IPS-NIHi7 (cell line): ENCODE measurements at regions not wholly inside any gene's neighbourhood (a gene's known extent, or its start where the extent isn't known, plus 50 kb on each side); places are given as distances from the start of the nearest gene placed in this dataset.

Experiments
- DNase-seq: peaks from one replicate; pipeline ENCODE4 v3.0.0; 2012; ENCODE audit warnings: mixed read lengths; ENCODE audit errors: extremely low spot score

DNA sequence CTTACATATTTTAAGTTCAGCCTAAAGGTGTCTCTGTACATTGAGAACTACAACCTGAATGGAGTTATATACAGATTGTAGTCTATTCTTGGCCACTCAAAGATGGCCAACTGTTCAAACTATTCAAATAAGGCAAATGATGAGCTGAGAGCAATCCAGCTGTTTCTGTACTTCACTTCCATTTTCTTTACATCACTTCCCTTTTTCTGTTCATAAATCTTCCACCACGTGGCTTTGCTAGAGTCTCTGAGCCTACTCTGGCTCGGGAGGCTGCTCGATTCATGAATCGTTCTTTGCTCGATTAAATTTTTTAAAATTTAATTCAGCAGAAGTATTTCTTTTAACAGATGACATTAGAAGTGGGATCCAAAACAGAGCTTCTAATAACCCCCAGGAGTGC is 879.7 kb downstream of the GALC start:
- DNase-seq: no peak

DNA sequence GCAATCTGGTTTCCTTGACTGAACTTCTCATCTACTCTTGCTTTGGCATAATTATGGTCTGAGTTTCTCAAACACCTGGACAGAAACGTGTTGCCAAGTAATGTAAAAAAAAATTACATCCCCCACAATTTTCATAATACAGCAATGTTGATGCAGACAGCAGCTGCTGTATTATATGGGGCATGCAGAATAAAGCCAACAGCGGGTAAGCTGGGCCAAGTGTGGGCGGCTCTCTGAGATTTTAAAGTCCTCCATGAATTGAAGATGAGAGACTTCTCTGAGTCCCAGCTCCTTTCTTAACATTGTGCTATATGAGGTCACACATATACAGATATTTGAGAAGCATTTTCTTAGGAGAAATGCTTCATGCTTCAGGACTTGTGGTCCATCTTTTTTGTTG is 881.2 kb downstream of the GALC start:
- no peak for DNase-seq

DNA sequence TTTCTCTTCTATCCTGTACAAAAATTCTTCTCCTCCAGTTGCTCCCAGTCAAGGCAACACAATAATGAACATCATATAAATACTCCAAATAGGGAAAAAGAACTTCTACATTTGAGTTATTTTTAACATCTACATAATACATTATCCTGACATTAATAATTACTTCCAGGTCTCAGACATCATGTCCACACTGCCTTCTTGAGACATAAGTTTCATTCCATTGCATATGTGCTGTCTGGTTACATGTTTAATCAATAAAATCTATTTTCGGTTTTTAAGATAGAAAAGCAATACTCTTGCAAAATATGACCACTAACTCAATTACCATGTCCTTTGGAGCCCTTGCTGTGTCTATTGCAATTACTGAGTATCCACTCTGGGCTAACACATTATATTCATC is 881.9 kb downstream of the GALC start:
- no peak for DNase-seq

DNA sequence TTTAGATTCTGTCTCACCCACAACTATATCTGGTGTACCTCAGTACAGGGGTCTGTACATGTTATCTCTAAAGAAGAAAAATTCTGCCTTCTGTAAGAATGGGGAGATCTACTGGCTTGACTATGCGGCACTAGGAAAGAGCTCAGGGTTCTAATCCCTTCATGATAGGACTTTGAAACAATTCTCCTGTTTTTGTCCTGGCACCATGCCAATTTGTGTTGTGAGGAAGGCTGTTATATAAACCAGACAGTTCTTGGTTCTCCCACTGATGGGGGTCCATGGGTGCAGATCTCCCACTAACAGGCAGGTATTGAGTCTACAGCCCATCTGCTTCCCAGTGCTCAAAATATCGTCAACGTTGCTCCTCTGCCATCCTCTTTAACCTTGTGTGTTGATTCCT is 883.7 kb downstream of the GALC start:
- DNase-seq: no peak

DNA sequence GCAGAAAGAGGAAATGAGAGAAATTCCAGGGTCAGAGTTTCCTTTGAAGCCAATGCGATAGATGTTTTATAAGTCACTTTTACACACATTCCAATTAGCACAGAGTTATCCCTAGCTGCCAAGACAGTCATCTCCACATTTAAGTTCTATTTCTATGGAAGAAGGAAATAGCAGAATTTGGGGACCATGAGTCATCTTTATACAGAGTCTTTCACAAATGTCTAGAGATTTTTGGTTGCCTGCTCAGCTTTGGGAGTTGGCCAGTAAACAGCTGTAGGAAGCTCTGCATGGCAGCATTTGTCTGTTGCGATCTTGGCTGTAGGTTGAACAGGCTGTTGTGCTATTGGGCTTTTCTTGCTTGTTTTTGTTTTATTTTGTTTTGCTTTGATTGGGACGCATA is 884.3 kb downstream of the GALC start:
- DNase-seq: no peak

DNA sequence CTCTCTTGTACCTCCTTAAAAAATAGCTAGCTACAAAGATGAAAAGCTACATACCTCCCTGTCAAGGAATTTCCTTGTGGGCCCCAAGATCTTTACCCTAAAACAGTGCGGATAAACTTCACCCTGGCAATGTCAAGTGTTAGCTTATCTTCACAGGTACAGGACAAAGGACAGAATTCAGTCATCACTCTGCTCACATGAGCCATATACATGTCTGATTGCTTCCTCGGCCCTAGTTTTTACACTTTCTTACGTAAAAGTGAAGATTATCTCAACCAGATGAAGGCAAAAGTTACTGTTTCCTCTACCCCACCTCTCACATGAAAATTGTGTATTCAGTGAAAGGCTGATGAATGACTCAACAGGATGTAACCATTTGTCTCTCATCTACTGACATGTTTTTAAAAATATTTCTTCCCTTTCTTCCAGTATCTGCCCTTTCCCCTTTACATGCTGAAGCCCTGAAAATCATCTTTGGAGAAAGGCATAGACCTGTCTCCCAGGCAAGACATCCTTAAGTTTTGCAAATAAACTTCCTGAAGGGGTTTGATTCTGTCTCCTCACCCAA is 890.1 kb downstream of the GALC start:
- DNase-seq: no peak

DNA sequence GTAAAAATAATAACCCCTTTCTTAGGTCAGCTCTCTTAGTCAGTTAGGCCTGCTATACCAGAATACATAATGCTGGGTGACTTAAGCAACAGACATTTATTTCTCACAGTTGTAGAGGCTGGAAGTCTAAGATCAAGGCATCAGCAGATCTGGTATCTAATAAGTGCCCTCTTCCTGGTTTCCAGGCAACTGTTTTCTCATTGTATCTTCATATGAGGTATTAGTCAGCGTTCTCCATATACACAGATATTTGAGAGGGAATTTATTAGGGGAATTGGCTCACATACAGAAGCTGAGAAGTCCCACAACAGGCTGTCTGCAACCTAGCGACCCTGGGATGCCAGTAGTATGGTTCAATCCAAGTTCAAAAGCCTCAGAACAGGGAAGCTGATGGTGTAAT is 896.0 kb downstream of the GALC start:
- DNase-seq: no peak

DNA sequence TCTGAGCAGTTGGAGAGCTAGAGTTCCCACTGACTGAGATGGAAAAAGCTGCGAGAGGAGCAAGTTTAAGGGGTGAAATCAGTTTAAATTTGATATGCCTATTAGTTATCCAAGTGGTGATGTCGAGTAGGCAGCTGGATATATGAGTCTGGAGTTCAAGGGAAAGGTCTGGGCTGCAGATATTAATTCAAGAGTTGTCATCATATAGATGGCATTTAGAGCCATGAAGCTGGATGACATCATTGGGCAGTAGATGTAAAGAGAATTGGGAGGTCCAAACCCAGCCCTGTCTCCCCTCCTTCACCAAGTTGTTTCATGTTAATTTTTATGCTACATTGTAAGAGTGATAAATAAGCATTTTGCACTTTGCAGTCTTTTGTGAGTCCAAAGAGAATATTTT is 898.1 kb downstream of the GALC start:
- DNase-seq: no peak

DNA sequence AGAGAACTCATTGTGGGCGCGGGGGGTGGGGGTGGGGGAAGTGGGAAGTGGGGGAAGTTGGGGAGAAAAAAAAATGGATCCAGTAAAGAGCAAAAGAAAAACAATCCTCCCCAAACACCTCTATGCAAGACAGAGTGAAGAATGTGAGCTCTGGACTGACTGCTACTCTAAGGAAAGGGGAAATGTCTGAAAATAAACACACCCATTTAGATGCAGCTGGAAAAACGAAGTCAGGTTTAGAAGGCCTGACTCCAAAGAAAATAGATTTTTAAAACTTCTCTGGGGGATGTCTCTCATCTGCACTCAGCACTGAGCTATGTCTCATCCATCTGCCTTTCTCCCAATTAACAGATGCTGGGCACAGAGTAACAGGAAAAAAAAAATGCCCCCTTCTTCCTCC is 904.4 kb downstream of the GALC start:
- DNase-seq: no peak

DNA sequence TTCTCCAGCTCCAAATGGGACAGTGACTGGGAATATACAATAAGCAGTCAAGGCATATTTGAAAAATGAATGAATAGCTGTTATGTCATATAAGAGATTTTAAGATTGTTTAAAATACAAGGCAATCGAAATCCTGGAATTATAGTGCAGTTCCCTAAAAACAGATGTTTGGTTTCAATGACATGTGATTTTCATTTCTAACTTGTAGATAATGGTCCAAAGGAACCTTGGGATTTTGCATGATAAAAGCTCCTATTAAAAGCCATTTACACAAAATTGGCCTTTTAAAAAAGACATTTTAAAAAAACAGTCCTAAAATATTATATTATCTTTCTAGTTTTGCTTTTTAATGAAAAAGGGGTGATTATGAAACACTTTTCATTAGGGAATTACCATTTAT is 905.1 kb downstream of the GALC start:
- no peak for DNase-seq

DNA sequence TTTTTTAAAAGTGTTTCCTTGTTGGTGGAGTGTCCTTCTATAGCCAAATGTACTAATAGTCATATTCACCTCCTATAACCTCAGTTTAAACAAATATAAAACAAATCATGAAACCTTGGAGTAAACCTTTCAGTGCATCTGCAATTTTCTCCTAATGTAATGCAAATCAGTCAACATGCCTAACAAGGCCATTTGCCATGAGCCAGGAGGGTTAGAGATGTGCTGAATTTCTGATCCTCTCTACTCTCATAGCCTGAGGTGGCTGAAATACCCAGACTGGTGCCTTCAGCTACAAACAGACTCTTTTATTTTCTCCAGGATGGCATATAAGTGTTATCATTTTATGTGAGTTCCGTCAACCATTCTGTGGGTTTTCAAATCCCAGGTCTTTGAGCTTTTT is 908.1 kb downstream of the GALC start:
- peak; percentile 14 for DNase-seq

DNA sequence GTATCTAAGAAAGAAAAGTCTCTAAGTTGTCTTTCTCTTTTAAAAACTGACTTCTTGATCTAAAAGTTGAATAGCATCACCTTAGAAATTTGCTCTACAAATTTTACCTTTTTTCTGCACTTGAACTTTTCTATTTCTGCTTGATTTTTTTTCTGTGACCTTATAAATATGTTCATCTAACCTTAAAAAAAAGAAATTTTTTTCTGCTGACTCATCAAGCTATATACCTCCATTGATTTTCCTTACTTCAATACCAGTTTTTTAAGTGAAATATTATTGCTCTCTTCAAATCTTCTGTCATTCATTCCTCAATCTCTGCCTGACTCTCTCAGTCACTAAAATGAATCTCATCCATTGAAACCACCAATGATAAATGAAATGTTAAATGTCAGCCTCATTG is 910.1 kb downstream of the GALC start:
- DNase-seq: no peak

DNA sequence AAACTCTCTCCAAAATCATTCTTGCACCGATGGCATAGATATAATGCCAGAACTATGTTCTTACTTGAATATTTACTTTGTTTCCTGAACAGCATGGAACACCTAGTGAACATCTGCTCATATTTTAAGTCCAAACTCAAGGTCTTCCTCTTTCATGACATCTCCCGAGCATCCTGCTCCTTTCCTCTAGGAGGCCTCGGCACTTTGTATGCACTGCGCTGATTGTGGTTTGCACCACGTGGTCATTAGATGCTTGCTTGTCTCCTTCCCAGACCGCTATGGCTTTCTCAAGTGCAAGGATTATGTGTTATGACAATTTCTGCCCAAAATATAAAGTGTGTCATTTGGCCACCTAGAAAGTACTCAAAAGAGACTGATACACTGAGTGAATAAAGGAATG is 912.0 kb downstream of the GALC start:
- DNase-seq: peak; percentile 26

DNA sequence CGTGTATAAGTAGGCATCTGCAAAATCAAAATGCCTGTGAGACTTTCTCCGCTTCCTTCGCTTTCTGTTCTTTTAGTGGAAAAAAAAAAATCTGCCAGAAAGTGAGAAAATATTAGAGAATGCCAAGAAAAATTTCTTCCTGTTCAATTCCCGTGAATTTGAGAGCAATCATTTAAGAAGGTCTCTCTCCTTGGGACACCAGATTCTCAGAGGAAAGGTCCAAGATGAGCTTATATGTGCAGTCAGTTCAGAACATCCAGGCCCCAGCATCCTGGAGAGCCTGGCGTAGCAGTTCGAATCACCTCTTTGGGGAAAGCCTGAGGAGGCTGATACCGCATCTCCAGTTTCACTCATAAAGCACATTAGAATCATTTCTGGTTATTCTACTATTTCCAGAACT is 912.8 kb downstream of the GALC start:
- no peak for DNase-seq

DNA sequence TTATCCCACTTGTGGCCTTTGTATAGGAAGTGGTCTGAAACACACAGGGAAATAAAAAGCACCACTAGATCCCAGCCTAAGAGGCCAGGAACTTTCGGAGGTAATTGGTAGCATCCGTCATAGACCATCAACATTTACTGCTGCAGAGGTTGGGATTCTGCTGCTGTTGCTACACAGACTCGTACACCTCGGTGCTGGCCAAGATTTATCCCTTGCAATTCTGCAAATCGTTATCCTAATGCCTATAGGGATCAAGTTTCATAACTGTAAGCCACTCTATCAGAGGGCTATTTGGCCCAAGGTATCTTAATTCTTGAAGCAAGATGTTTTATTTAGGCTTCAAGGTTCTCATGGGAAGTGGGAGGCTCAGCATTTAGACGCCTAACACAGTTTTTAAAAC is 913.6 kb downstream of the GALC start:
- no peak for DNase-seq

DNA sequence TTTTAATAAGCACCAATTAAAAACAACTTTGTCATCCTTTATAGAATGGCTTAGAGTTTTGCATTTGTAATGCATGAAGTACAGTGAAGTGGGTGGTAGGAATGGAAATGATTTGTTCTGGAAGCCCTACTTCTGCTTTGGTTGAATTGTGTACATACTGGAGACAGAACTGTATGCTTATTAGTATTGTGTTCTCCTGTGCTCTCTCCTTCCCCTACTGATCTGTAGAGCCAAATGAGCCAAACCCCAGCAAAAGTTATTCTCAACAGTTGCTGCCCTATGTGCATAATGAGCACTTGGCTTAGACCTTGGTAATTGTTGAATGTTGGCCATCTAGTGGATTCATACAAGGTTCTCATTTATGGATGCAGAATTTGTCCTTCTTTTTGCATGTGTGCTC is 916.1 kb downstream of the GALC start:
- DNase-seq: no peak

DNA sequence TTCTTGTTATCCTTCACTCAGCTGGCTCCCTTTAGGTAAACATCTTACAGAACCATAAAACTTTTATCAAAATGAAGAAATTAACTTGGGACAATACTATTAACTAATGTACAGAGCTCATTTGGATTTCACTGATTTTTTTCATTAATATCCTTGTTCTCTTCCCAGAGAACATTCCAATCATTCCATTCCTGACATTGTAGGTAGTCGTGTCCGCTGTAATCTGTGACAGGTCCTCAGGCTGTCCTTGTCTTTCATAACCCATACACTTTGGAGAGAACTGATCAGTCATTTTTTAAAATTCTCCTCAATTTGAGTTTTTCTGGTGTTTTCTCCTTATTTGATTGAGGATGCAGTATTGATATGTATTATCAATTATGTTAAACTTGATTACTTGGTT is 916.8 kb downstream of the GALC start:
- DNase-seq: no peak

DNA sequence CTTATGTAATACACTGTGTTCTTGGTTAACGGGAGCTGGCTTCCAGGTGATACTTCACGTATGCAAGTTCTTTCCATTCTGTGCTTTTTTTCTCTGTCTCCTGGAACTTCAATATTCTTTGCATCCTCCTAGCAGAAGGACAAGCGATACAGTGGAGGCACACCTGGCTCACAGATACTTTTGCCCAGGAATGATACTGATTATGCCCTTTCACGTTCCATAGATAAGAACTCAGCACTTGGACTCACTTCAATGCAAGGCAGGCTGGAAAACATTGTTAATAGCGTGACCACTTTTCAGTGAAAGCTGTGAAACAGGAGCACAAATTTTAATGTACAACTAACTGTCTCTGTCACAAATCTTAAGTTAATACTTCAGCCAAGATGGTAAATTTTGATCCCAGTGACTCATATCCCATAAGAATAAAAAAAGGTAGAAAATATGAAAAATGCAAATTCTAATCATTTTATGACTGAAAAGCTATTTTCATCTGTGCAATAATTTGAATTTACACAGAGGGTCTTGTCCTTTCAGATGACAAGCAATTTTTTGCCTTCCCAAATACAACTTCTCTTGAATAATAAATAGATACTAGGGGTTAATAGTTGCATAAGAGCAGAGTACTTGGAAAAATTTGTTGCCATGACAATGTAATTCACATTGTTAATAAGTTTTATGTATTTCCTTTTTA is 919.0 kb downstream of the GALC start:
- DNase-seq: no peak

DNA sequence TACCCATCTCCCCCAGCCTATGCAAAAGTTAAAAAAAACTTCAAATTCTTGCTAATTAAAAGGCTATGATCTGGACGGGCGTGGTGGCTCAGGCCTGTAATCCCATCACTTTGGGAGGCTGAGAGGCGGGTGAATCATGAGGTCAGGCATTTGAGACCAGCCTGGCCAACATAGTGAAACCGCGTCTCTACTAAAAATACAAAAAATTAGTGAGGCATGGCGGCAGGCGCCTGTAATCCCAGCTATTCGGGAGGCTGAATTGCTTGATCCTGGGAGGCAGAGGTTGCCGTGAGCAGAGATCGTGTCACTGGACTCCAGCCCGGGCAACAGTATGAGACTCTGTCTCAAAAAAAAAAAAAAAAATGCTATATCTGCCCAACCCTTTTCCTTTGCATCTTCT is 925.4 kb downstream of the GALC start:
- DNase-seq: no peak

DNA sequence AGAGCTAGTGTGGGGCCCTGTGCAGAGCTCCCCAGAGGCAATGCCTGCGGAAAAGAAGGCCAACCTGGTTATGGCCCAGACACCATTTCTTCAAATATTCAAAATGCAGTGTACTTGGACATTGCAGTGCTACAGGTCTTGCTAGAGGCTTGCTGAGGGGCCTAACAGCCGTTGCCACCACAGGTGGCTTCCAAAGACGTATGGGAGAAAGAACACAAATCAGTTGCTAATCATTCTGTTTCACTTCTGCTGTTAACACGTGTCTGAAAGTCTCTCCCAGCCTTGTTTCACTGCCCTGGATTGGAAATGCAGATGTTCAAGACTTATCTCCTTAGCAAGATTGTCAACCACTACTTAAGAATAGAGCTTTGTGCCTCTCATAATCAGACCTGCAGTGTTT is 925.9 kb downstream of the GALC start:
- no peak for DNase-seq

DNA sequence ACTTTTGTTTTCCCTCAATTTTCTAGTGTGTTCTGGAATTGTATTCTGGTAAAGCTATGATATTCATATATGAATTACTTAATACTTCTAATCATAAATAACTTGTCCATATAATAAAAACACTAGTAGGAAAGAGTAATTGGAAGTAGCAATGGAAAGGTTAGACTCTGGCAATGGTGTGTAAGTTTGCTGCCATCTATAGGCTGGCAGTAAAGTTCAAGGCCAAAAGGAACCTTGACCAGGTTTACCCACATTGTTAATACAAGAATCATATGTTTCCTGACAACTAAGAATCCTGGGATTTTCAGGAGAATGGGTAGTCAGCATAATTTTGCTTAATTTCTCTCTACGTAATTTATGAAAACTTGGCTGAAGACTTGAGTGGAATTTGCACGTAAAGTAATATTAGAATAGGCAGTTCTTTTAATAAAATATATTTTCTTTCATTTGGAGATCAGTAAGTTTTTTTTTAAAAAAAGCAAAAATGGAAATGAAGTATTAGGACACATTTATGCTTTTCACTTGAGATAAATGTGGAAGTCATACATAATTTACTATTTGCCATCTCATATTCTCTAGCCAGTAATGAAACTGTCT is 926.7 kb downstream of the GALC start:
- DNase-seq: no peak

DNA sequence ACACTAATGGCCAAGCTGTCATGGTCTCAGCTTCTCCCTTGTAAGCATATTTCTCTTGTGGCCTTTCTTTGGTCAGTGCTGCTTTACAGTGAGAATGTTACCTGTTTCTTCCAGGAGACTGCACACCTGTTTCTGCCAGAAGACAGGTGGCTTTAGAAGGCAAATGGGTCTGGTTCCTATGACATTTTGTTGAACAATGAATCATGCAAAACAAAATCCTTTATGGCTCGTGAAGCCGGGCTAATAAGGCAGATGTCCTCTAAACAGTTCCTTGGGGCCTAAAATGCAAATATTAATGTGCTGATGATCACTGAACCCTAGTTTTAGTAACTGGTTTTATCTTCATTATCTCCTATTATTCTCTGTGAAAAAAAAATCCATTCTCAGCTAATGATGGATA is 927.6 kb downstream of the GALC start:
- no peak for DNase-seq

DNA sequence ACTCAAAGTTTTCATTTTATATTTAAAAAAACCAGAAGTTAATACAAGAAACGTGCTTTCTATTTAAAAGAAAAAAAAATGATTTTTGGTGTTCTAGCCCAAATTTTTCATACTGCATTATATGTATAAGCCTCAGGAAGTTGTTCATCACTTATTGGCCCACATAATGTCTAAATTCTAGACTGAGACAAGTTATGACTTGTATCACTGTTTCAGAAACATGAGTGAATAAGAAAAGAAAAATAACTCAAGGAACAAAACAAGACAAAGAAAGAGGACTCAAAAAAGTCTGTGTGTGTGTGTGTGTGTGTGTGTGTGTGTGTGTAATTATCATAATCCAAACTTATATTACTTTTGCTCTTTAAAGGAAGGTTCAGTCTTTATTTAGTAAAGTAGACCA is 929.8 kb downstream of the GALC start:
- no peak for DNase-seq

DNA sequence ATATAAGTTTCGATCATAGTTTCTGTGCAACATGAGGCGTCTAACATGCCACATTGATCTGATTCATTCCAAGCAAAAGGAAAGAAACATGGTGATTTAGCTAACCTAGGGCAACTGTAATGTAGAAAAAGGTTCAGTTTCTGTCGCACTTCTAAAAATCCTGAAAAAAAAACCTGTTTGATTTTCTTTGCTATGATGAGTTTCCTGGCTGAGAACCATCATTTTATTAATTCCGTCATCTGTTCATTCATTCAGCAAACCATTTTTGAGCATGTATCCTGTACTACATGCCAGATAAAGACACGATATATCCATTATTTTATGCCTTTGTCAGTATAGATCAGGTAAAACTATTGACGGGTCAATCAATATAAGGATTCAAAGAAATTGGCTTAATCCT is 932.6 kb downstream of the GALC start:
- no peak for DNase-seq
